ENCODE measurements at regions not wholly inside any gene's neighbourhood (a gene's known extent, or its start where the extent isn't known, plus 50 kb on each side); places are given as distances from the start of the nearest gene placed in this dataset.

GRCh38 chr14:71525663-71526221, 406.5 kb upstream of the RGS6 start:
- TF ChIP-seq CTCF (conservative IDR thresholded peaks at IDR 0.05; ENCODE audit: low read depth, low read length): no peak
- H3K4me3 ChIP-seq (ENCODE audit: low read length): no peak overlapping the region
- DNase-seq (ENCODE audit: low read depth): no peak

GRCh38 chr14:71526388-71526787, 405.8 kb upstream of the RGS6 start:
- no peak for DNase-seq (ENCODE audit: low read depth)
- no peak for TF ChIP-seq CTCF (conservative IDR thresholded peaks at IDR 0.05; ENCODE audit: low read depth, low read length)
- no peak overlapping the region for H3K4me3 ChIP-seq (ENCODE audit: low read length)

GRCh38 chr14:71527838-71528237, 404.4 kb upstream of the RGS6 start:
- no peak for DNase-seq (ENCODE audit: low read depth)
- no peak overlapping the region for H3K4me3 ChIP-seq (ENCODE audit: low read length)
- TF ChIP-seq CTCF (conservative IDR thresholded peaks at IDR 0.05; ENCODE audit: low read depth, low read length): no peak

GRCh38 chr14:71529848-71530247, 402.4 kb upstream of the RGS6 start:
- TF ChIP-seq CTCF (conservative IDR thresholded peaks at IDR 0.05; ENCODE audit: low read depth, low read length): no peak
- DNase-seq (ENCODE audit: low read depth): no peak
- H3K4me3 ChIP-seq (ENCODE audit: low read length): no peak overlapping the region

- no peak for TF ChIP-seq CTCF (conservative IDR thresholded peaks at IDR 0.05; ENCODE audit: low read depth, low read length)
- no peak overlapping the region for H3K4me3 ChIP-seq (ENCODE audit: low read length)
- no peak for DNase-seq (ENCODE audit: low read depth)
These were observed 399.9 kb upstream of the RGS6 start for GRCh38 chr14:71532344-71532743.

GRCh38 chr14:71532790-71533189, 399.4 kb upstream of the RGS6 start:
- no peak for TF ChIP-seq CTCF (conservative IDR thresholded peaks at IDR 0.05; ENCODE audit: low read depth, low read length)
- no peak overlapping the region for H3K4me3 ChIP-seq (ENCODE audit: low read length)
- no peak for DNase-seq (ENCODE audit: low read depth)

GRCh38 chr14:71533390-71533789, 398.8 kb upstream of the RGS6 start:
- no peak overlapping the region for H3K4me3 ChIP-seq (ENCODE audit: low read length)
- no peak for TF ChIP-seq CTCF (conservative IDR thresholded peaks at IDR 0.05; ENCODE audit: low read depth, low read length)
- no peak for DNase-seq (ENCODE audit: low read depth)
